Fibroblast of skin of back (primary cell): ENCODE measurements at regions not wholly inside any gene's neighbourhood (a gene's known extent, or its start where the extent isn't known, plus 50 kb on each side); places are given as distances from the start of the nearest gene placed in this dataset.
"Not testable (repeated sequence)": the region's sequence is repeated elsewhere in the genome, so short reads cannot be mapped to it uniquely, and the experiment has no call there.

Experiments
- DNase-seq: peaks from one replicate; pipeline ENCODE4 v3.0.0-alpha.2; 2013

DNA sequence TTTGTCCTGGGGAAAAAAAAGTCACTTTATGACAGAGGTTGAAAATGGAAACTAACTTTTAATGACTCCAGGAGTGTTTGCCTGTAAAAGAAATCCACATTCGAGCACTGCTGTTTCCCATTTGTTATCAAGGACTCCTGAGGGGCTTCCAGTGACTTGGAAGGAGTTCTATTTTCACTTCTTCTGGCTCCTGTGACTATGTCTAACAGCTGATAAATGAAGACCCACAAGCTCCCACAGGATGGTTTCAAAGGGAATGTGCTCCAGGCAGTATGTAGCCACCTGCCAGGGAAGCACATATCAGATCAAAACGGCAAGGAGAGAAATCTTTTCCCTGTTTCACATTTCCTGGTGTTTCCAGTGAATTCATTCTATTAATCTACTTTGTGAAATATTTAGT lies 159.8 kb upstream of the FAM241A start:
- DNase-seq, result no peak

GRCh38 chr4:111986095-111986494 lies 159.2 kb upstream of the FAM241A start:
- DNase-seq, result no peak

- no peak for DNase-seq
Measured at GRCh38 chr4:111988514-111988913, 156.7 kb upstream of the FAM241A start.

GRCh38 chr4:111989817-111990216 lies 155.4 kb upstream of the FAM241A start:
- DNase-seq, result no peak

GRCh38 chr4:111991163-111991562 lies 154.1 kb upstream of the FAM241A start:
- no peak for DNase-seq

GRCh38 chr4:111991797-111992196 lies 153.5 kb upstream of the FAM241A start:
- DNase-seq, result peak; percentile 1

- DNase-seq, result no peak
Measured at GRCh38 chr4:111992351-111993168, 152.7 kb upstream of the FAM241A start.

DNA sequence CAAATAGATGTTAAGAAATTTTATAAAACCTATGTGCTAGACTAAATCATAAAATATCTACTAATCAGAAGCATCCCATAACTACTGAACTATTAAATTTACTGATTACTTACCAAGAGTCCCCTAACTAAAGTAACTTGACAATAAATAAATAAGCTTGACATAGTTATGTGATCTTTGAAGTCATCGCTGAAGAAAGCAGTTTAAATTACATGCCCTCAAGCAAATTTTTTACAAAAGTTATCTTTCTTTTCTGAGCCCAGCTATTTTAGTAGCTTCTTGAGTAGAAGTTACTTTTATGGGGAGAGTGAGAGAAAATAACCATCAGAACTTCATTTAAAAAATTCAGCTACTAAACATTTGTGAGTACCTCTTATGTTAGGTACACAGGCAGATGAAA lies 150.9 kb upstream of the FAM241A start:
- DNase-seq, result no peak

- no peak for DNase-seq
Measured at GRCh38 chr4:111997785-111998184, 147.5 kb upstream of the FAM241A start.

- DNase-seq, result no peak
Measured at GRCh38 chr4:111999801-112000200, 145.5 kb upstream of the FAM241A start.

DNA sequence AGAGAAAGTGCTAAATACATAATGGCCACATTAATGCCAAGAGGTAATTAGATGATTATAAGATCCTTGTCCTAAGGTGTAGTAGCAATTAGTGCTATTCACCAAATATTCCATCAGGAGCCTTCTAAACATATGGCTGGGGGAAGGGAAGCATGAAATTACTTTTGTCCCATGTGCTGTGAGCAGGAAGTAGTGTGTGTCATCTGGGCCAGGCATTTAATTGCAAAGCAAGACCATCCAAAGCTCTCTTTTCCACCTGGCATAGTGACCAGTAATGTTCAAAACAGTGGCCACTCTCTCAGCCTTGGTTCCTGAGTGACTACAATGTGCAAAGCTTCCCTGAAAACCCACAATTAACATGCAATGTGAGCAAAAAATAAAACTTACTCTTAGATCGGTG lies 144.2 kb upstream of the FAM241A start:
- DNase-seq, result no peak

GRCh38 chr4:112002248-112002661 lies 143.0 kb upstream of the FAM241A start:
- no peak for DNase-seq

GRCh38 chr4:112003231-112003907 lies 141.9 kb upstream of the FAM241A start:
- DNase-seq, result no peak

- DNase-seq, result no peak
Measured at GRCh38 chr4:112005027-112005426, 140.2 kb upstream of the FAM241A start.

- DNase-seq, result no peak
Measured at GRCh38 chr4:112007391-112007790, 137.9 kb upstream of the FAM241A start.

DNA sequence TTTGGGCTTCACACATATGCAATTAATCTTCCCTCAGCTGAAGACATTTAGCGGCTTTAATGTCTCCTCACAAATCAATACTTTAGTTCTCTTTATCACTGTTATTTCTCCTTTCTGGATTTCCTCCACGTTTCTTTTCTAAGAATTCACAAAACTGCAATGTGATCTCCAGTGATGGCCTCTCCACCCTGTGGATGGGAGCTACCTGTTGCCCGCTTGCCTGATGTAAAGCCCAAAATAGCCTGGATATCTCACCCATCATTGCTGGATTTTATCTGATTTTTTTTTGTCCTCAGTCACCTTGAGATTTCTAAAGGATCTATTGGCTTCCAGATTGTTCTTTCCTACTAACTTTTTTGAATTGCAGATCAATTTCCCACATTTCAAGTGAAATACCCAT lies 129.3 kb upstream of the FAM241A start:
- DNase-seq, result no peak

GRCh38 chr4:112023402-112023950 lies 121.8 kb upstream of the FAM241A start:
- DNase-seq, result no peak

DNA sequence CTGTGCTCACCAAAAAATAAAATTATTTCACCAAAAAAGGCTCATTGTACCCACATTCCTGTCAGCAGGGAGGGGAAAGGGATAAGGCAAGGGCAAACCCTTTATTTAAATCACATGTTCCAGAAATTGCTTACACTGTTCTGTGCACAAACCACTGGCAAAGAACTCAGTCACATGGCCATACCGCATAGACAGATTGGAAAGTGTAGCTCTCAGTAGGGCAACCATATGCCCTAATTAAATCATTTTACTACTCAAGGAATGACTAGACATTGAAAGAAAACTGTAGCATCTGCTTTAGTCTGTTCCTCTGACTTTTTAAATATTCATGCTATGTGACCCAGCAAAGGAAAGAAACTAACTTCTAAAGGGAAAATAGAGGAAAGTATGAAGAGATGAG lies 119.2 kb upstream of the FAM241A start:
- DNase-seq, result no peak

DNA sequence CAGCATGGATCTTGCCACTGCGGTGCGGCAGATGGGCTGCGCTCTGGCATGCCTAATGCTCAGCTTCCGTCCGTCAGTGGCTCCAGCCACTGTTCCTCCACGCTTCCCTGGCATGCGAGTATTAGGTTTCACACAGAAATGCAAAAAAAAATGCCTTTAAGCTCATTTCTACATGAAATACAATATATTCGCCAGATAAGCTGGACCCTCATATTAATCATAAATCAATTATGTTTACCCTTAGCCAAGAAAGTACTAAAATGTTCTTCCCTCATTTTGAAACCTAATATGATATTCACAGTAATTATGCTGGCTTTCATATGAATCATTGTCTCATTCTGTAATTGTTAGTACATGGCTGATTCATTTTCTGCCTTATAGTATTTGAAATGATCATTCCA lies 115.5 kb upstream of the FAM241A start:
- peak; percentile 26 for DNase-seq

- DNase-seq, result peak; percentile 56
Measured at GRCh38 chr4:112031712-112032328, 113.4 kb upstream of the FAM241A start.

GRCh38 chr4:112036886-112037285 lies 108.4 kb upstream of the FAM241A start:
- DNase-seq, result peak; percentile 7

GRCh38 chr4:112038861-112039260 lies 106.4 kb upstream of the FAM241A start:
- DNase-seq, result peak; percentile 25

DNA sequence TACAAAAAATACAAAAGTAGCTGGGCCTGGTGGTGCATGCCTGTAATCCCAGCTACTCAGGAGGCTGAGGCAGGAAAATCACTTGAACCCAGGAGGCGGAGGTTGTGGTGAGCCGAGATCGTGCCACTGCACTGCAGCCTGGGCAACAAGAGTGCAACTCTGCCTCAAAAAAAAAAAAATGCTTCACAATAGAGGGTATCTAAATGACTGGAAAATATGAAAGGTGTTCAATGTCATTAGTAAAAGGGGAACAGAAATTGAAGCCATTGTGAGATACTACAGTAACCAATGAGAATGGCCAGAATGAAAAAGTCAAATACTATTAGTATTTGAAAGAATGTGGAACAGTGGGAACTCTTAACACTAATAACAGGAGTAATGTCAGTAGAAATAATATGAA lies 96.1 kb upstream of the FAM241A start:
- not testable (repeated sequence) for DNase-seq
